HepG2 (cell line): ENCODE measurements at regions not wholly inside any gene's neighbourhood (a gene's known extent, or its start where the extent isn't known, plus 50 kb on each side); places are given as distances from the start of the nearest gene placed in this dataset.

Source experiments
- ATAC-seq: fragments of 200-7000 bp; cut with Tn5 transposase; 3 replicates; pipeline ENCODE4 v1.9.1; 2020; ENCODE audit warnings: mild to moderate bottlenecking, moderate library complexity
- BruUV-seq: library from RNA; stranded (reverse); fragments of 400-500 nt; replicated peaks from 2 replicates; lab custom pipeline; 2021; lab: Mats Ljungman, UMichigan
- CTCF ChIA-PET: fragments of 300-600 bp; formaldehyde crosslinking; extraction: SDS; loops from one replicate; lab custom pipeline; 2021; ENCODE audit warnings: low total read pairs, inconsistent platforms, low intra/inter-chr PET ratio; lab: Yijun Ruan, JAX
- POLR2A ChIA-PET: fragments of 350-600 bp; sonication (Branson Sonifier 250); formaldehyde crosslinking; loops from one replicate; lab custom pipeline; 2020; ENCODE audit warnings: antibody characterized with exemption, inconsistent platforms; lab: Yijun Ruan, JAX
- DNase-seq: peaks from one replicate; pipeline ENCODE4 v3.0.0-alpha.2; 2015; ENCODE audit warnings: low spot score
- FAIRE-seq: peaks from 3 replicates; lab custom pipeline; 2011; peaks lifted over from hg19 to GRCh38; lab: Jason Lieb, UNC
- H2AFZ ChIP-seq: one replicate; pipeline ENCODE4 v1.6.1; 2011; ENCODE audit warnings: low read length, inconsistent platforms
- H3K27ac ChIP-seq: fragments of 300-600 bp; 3 replicates; pipeline ENCODE4 v1.8.0; 2011; ENCODE audit warnings: mixed run types, mild to moderate bottlenecking, mixed read lengths, low read length, inconsistent platforms; ENCODE audit not compliant: insufficient read depth; ENCODE audit errors: extremely low read length
- H3K27me3 ChIP-seq, 2 experiments: fragments of 200-600 bp in 1 of 2; 2 replicates in 1 of 2; 3 replicates in 1 of 2; pipeline versions ENCODE4 v1.6.0 to v1.8.0; 2011; ENCODE audit warnings: low read length in 2 of 2, mild to moderate bottlenecking in 2 of 2, moderate library complexity in 2 of 2, inconsistent platforms in 1 of 2; ENCODE audit not compliant: insufficient read depth in 2 of 2, control insufficient read depth in 1 of 2
- H3K36me3 ChIP-seq, 2 experiments: fragments of 200-600 bp in 1 of 2; replicated peaks in 1 of 2; 2 replicates in 1 of 2; 3 replicates in 1 of 2; pipeline versions ENCODE4 v1.5.1 to v1.8.0; 2011; ENCODE audit warnings: low read length in 2 of 2, inconsistent platforms in 1 of 2; ENCODE audit not compliant: insufficient read depth in 2 of 2, control insufficient read depth in 1 of 2
- H3K4me1 ChIP-seq: 2 replicates; pipeline ENCODE4 v1.5.1; 2012; ENCODE audit warnings: low read length, inconsistent platforms; ENCODE audit not compliant: insufficient read depth
- H3K4me2 ChIP-seq: 2 replicates; pipeline ENCODE4 v1.6.0; 2011; ENCODE audit warnings: low read depth, low read length, inconsistent platforms
- H3K4me3 ChIP-seq, 3 experiments: fragments of 200-600 bp in 1 of 3; sonication (generic), shearing (Covaris generic) in 1 of 3; replicated peaks in 1 of 3; 2 replicates each; pipeline ENCODE4 v1.5.1; 2011 to 2016; ENCODE audit warnings: low read length in 3 of 3, inconsistent platforms in 2 of 3, low read depth in 2 of 3, mild to moderate bottlenecking in 2 of 3, control low read depth in 1 of 3, mixed read lengths in 1 of 3; ENCODE audit not compliant: insufficient read depth in 1 of 3
- H3K79me2 ChIP-seq: one replicate; pipeline ENCODE4 v1.6.1; 2011; ENCODE audit warnings: low read length, inconsistent platforms; ENCODE audit not compliant: insufficient read depth
- H3K9ac ChIP-seq: 2 replicates; pipeline ENCODE4 v1.6.0; 2011; ENCODE audit warnings: mild to moderate bottlenecking, low read depth, low read length, inconsistent platforms; ENCODE audit not compliant: insufficient read depth
- H3K9me3 ChIP-seq: 2 replicates; pipeline ENCODE4 v1.5.1; 2012; ENCODE audit warnings: mild to moderate bottlenecking, low read length
- H4K20me1 ChIP-seq: 2 replicates; pipeline ENCODE4 v1.6.0; 2011; ENCODE audit warnings: inconsistent platforms, mild to moderate bottlenecking, low read length, moderate library complexity; ENCODE audit not compliant: insufficient read depth
- BORCS8-MEF2B ChIP-seq: sonication (generic); formaldehyde crosslinking; IDR thresholded peaks from 2 replicates; pipeline ENCODE4 v1.8.0; 2022; ENCODE audit warnings: mild to moderate bottlenecking, missing genetic modification reagents
- FOXA3 ChIP-seq: IDR thresholded peaks from 2 replicates; pipeline ENCODE4 v1.6.1; 2016; ENCODE audit warnings: missing genetic modification reagents, missing compliant biosample characterization
- HIC2 ChIP-seq: sonication (generic); formaldehyde crosslinking; IDR thresholded peaks from 2 replicates; pipeline ENCODE4 v1.9.0; 2022; ENCODE audit warnings: low read depth, missing genetic modification reagents
- HNF1A ChIP-seq, 2 experiments: sonication (generic) in 1 of 2; formaldehyde crosslinking in 1 of 2; IDR thresholded peaks; 2 replicates each; pipeline versions ENCODE4 v1.4.0 to v1.6.1; 2016 to 2020; ENCODE audit warnings: borderline replicate concordance in 1 of 2, low read depth in 1 of 2, mild to moderate bottlenecking in 1 of 2, missing genetic modification reagents in 1 of 2
- KDM5A ChIP-seq: fragments of 200-600 bp; sonication (generic); IDR thresholded peaks from 2 replicates; pipeline ENCODE4 v1.7.0; 2018; ENCODE audit warnings: antibody characterized with exemption, mild to moderate bottlenecking, low read length, borderline replicate concordance
- TP53 ChIP-seq: sonication (generic); formaldehyde crosslinking; conservative IDR thresholded peaks from 2 replicates; pipeline ENCODE4 v1.4.0; 2020; ENCODE audit warnings: missing genetic modification reagents
- ZBTB39 ChIP-seq: sonication (generic); formaldehyde crosslinking; IDR thresholded peaks from 2 replicates; pipeline ENCODE4 v1.5.0; 2020; ENCODE audit warnings: missing genetic modification reagents
- ZNF30 ChIP-seq: sonication (generic); formaldehyde crosslinking; IDR thresholded peaks from 2 replicates; pipeline ENCODE4 v1.5.0; 2020; ENCODE audit warnings: mild to moderate bottlenecking, missing genetic modification reagents
- WGBS: methylation state at CpG from one replicate; pipeline ENCODE4 v1.1.6; 2017; ENCODE audit warnings: low lambda C conversion rate; 5-methylcytosine and 5-hydroxymethylcytosine counted together
- in situ Hi-C: cut with HindIII; loops from 2 replicates; pipeline ENCODE4 v1.10.0; 2017; ENCODE audit warnings: low pct_unique_long_range_greater_than_20kb; ENCODE audit not compliant: extremely low pct_ligation_motif_present
- intact Hi-C: fragments of 100-400 bp; cut with micrococcal nuclease; formaldehyde crosslinking; loops from one replicate; pipeline ENCODE4 v1.10.0; 2022; ENCODE audit not compliant: unreplicated experiment
- TF ChIP-seq, protein P1 (sequence below): sonication (generic); formaldehyde crosslinking; IDR thresholded peaks from 2 replicates; pipeline ENCODE4 v1.8.0; 2022; ENCODE audit warnings: mild to moderate bottlenecking, missing genetic modification reagents, moderate library complexity
- TF ChIP-seq, protein P2 (sequence below): IDR thresholded peaks from 2 replicates; pipeline ENCODE4 v1.6.1; 2018; ENCODE audit warnings: missing genetic modification reagents, mild to moderate bottlenecking, missing compliant biosample characterization

DNA sequence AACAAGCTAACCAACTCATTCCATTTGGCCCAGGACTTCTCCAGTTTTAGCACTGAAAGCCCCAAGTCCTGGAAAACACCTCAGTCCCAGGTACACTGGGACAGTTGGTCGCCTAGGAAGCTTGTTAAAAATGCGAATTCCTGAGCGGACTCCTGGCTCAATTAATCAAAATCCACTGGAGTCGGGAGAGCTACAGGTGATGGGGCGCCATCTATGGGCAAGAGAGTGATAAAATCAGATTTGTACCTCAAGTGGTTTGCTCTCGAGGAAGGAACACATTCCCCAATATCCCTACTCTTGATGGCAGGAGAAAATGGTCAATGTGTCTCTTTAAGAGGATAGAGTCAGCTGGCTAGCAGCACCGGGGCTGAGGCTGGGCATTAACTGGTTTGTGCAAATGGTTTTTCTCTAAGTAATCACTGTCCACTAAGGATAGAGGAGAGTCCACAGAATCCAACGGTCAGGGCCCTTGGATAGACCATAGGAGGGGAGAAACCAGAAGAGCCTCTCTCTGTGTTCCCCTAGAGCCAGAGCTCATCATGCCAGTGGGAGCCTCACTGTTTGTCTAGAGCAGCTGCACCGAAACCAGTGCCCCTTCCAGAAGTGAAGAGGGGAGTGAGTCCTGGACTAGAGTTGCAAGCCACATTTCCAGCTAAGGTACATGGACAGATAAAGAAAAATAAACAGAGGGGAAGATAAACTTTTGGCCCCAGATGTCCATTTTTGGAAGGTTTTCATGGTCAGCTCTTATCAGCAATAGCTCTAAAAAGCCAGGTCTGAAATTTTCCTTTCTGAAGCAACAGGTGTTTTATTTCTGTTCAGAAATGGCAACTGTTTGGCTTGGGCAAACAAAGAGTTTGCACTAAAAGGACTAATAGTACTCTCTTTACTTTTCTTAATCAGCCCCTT, 148.5 kb downstream of the TENT5C start:
- POLR2A ChIA-PET = no interaction called here
- H3K36me3 ChIP-seq = no peaks in the 10 kb centered on the region
- peaks cover 31% of the 10 kb centered on the region for H3K4me1 ChIP-seq
- BruUV-seq = no TSS peak
- no peaks in the 10 kb centered on the region for H3K79me2 ChIP-seq
- H3K27ac ChIP-seq = no peak overlapping the region
- WGBS = 0% methylated on average over 8 of the region's 9 CpGs
- in situ Hi-C loops (no loop called here), intact Hi-C loops (loop anchor here (2.0 kb wide), 1 partner anchor 44 kb away; no protein-coding TSS in a partner anchor)
- no peak overlapping the region for H2AFZ ChIP-seq
- H3K9ac ChIP-seq = no peak overlapping the region
- H4K20me1 ChIP-seq = no peaks in the 10 kb centered on the region
- H3K27me3 ChIP-seq = peaks cover 6 to 30% of the 10 kb centered on the region in 2 experiments; a peak in 3 of 5 replicates
- peak; percentile 86 for FAIRE-seq
- peak overlapping the region; percentile 61 for H3K4me2 ChIP-seq
- H3K9me3 ChIP-seq = no peaks in the 10 kb centered on the region
- CTCF ChIA-PET = interaction anchor here (1.5 to 1.6 kb wide), 2 partner anchors 44 to 141 kb away, joined by 4 to 8 read pairs; no protein-coding TSS in a partner anchor
- 0 out of 6 replicates have a peak overlapping the region, but pooled peaks of 1 of the 3 experiments have one; percentile 4 for H3K4me3 ChIP-seq
- DNase-seq = peak; percentile 50
- ATAC-seq = peak; percentile 49
- no peak for TF ChIP-seq HNF1A (IDR thresholded peaks at IDR 0.05; ENCODE audit: low read depth)
- peak; percentile 36; the same call in 1 of the 2 replicates for TF ChIP-seq HNF1A (CRISPR knock-in tag; IDR thresholded peaks at IDR 0.05; ENCODE audit: borderline replicate concordance)
- TF ChIP-seq, protein P1, sequence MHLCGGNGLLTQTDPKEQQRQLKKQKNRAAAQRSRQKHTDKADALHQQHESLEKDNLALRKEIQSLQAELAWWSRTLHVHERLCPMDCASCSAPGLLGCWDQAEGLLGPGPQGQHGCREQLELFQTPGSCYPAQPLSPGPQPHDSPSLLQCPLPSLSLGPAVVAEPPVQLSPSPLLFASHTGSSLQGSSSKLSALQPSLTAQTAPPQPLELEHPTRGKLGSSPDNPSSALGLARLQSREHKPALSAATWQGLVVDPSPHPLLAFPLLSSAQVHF (CRISPR knock-in tag) = no peak
- TF ChIP-seq FOXA3 (CRISPR knock-in tag) = no peak
- TF ChIP-seq ZBTB39 = no peak
- no peak for TF ChIP-seq ZNF30 (CRISPR knock-in tag)
- no peak for TF ChIP-seq HIC2
- no peak for TF ChIP-seq BORCS8-MEF2B (CRISPR knock-in tag)
- TF ChIP-seq KDM5A = no peak
- no peak for TF ChIP-seq TP53 (CRISPR knock-in tag)
- TF ChIP-seq, protein P2, sequence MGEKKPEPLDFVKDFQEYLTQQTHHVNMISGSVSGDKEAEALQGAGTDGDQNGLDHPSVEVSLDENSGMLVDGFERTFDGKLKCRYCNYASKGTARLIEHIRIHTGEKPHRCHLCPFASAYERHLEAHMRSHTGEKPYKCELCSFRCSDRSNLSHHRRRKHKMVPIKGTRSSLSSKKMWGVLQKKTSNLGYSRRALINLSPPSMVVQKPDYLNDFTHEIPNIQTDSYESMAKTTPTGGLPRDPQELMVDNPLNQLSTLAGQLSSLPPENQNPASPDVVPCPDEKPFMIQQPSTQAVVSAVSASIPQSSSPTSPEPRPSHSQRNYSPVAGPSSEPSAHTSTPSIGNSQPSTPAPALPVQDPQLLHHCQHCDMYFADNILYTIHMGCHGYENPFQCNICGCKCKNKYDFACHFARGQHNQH = no peak
